CD4-positive, alpha-beta T cell (primary cell): ENCODE measurements at regions not wholly inside any gene's neighbourhood (a gene's known extent, or its start where the extent isn't known, plus 50 kb on each side); places are given as distances from the start of the nearest gene placed in this dataset.

Experiments used
- ATAC-seq: fragments of 200-7000 bp; cut with Tn5 transposase; one replicate; pipeline ENCODE4 v1.10.0; 2022; ENCODE audit warnings: mild to moderate bottlenecking; ENCODE audit not compliant: poor library complexity
- CTCF ChIA-PET: fragments of 350-600 bp; sonication (Branson Sonifier 250); formaldehyde crosslinking; loops from one replicate; lab custom pipeline; 2021; ENCODE audit warnings: antibody characterized with exemption, inconsistent platforms; lab: Charles Lee
- POLR2A ChIA-PET: fragments of 350-600 bp; sonication (Branson Sonifier 250); formaldehyde crosslinking; loops from one replicate; lab custom pipeline; 2021; ENCODE audit warnings: antibody characterized with exemption, inconsistent platforms; lab: Charles Lee
- DNase-seq, 14 experiments: peaks; one replicate each; pipeline ENCODE4 v3.0.0-alpha.2; 2013 to 2020; ENCODE audit warnings: mixed read lengths in 2 of 14
- H3K27ac ChIP-seq, 2 donors: one replicate each; pipeline versions ENCODE4 v1.5.1 to v1.7.0; 2013; ENCODE audit warnings: low read length in 2 of 2, low read depth in 1 of 2, mild to moderate bottlenecking in 1 of 2
- H3K27me3 ChIP-seq, 2 experiments: 1 replicate in 1 of 2; 2 replicates in 1 of 2; pipeline versions ENCODE4 v1.6.1 to v1.7.0; 2013; ENCODE audit warnings: low read length in 2 of 2, control low read depth in 1 of 2, mild to moderate bottlenecking in 1 of 2, moderate library complexity in 1 of 2; ENCODE audit not compliant: insufficient read depth in 2 of 2, control insufficient read depth in 1 of 2
- H3K36me3 ChIP-seq: one replicate; pipeline ENCODE4 v1.6.1; 2013; ENCODE audit warnings: low read length, control low read depth; ENCODE audit not compliant: insufficient read depth
- H3K4me1 ChIP-seq: one replicate; pipeline ENCODE4 v1.6.1; 2013; ENCODE audit warnings: low read length, control low read depth; ENCODE audit not compliant: insufficient read depth
- H3K4me3 ChIP-seq: one replicate; pipeline ENCODE4 v1.5.1; 2013; ENCODE audit warnings: mild to moderate bottlenecking, low read length, moderate library complexity
- H3K9me3 ChIP-seq, 2 experiments: 1 replicate in 1 of 2; 2 replicates in 1 of 2; pipeline versions ENCODE4 v1.6.1 to v1.7.0; 2013; ENCODE audit warnings: low read length in 2 of 2, mild to moderate bottlenecking in 2 of 2, control low read depth in 1 of 2, moderate library complexity in 1 of 2; ENCODE audit not compliant: control insufficient read depth in 1 of 2, insufficient read depth in 1 of 2
- H3K27ac Mint-ChIP-seq: one replicate; pipeline ENCODE4 v1.8.0; 2020; ENCODE audit warnings: mixed read lengths
- H3K27me3 Mint-ChIP-seq: one replicate; pipeline ENCODE4 v1.8.0; 2021; ENCODE audit warnings: mixed read lengths
- H3K36me3 Mint-ChIP-seq: one replicate; pipeline ENCODE4 v1.8.0; 2021; ENCODE audit warnings: low read depth, mixed read lengths
- H3K4me1 Mint-ChIP-seq: one replicate; pipeline ENCODE4 v1.8.0; 2021; ENCODE audit warnings: low read depth, mixed read lengths
- H3K4me3 Mint-ChIP-seq: one replicate; pipeline ENCODE4 v1.8.0; 2020; ENCODE audit warnings: mild to moderate bottlenecking, mixed read lengths
- H3K9me3 Mint-ChIP-seq: one replicate; pipeline ENCODE4 v1.8.0; 2020; ENCODE audit warnings: mixed read lengths
- intact Hi-C, 2 experiments: fragments of 100-400 bp; cut with DNase I in 1 of 2; cut with micrococcal nuclease in 1 of 2; formaldehyde crosslinking; loops; one replicate each; pipeline versions ENCODE4 v1.15.1 to v1.9.0; 2023 to 2025; cut with DNase I, micrococcal nuclease
- TF ChIP-seq, protein P1 (sequence below): fragments of 200-600 bp; IDR thresholded peaks from one replicate; pipeline ENCODE4 v1.8.0; 2022; ENCODE audit warnings: antibody characterized with exemption, mild to moderate bottlenecking

DNA sequence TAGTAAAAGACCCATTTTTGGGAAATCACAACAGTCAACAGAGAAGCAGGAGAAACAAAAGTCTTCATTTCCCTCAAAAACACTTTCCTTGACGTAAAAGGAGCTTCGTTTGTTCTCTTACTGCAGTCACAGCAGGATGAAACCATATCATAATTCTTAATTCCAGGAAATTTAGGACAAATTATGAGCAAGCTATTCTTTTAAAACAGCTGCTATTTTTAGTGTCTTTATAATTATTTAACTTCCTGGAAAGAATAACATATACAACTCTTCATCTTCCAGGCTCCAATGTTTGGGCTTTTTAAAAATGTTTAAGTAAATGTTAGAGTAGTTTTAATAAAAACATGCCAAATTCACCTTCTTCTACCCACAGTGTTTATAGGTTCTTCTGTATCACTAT lies 563.5 kb downstream of the LTN1 start:
- no peak for DNase-seq
- H3K27ac Mint-ChIP-seq: no peak overlapping the region
- H3K4me3 Mint-ChIP-seq: no peak overlapping the region
- H3K9me3 ChIP-seq: no peaks in the 10 kb centered on the region
- H3K9me3 Mint-ChIP-seq: no peaks in the 10 kb centered on the region
- H3K27me3 ChIP-seq: no peaks in the 10 kb centered on the region
- ChIA-PET CTCF (no interaction called here), POLR2A (no interaction called here)
- no peak overlapping the region for H3K27ac ChIP-seq
- no peaks in the 10 kb centered on the region for H3K4me1 ChIP-seq
- H3K27me3 Mint-ChIP-seq: no peaks in the 10 kb centered on the region
- no peaks in the 10 kb centered on the region for H3K4me1 Mint-ChIP-seq
- no peak overlapping the region for H3K4me3 ChIP-seq
- no peak for ATAC-seq
- H3K36me3 ChIP-seq: no peaks in the 10 kb centered on the region
- H3K36me3 Mint-ChIP-seq: no peaks in the 10 kb centered on the region
- TF ChIP-seq, protein P1, sequence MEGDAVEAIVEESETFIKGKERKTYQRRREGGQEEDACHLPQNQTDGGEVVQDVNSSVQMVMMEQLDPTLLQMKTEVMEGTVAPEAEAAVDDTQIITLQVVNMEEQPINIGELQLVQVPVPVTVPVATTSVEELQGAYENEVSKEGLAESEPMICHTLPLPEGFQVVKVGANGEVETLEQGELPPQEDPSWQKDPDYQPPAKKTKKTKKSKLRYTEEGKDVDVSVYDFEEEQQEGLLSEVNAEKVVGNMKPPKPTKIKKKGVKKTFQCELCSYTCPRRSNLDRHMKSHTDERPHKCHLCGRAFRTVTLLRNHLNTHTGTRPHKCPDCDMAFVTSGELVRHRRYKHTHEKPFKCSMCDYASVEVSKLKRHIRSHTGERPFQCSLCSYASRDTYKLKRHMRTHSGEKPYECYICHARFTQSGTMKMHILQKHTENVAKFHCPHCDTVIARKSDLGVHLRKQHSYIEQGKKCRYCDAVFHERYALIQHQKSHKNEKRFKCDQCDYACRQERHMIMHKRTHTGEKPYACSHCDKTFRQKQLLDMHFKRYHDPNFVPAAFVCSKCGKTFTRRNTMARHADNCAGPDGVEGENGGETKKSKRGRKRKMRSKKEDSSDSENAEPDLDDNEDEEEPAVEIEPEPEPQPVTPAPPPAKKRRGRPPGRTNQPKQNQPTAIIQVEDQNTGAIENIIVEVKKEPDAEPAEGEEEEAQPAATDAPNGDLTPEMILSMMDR: no peak
- intact Hi-C loops: no loop called here

GRCh38 chr21:28427394-28428022 lies 565.2 kb downstream of the LTN1 start:
- no peaks in the 10 kb centered on the region for H3K36me3 Mint-ChIP-seq
- DNase-seq: no peak
- no peak for ATAC-seq

DNA sequence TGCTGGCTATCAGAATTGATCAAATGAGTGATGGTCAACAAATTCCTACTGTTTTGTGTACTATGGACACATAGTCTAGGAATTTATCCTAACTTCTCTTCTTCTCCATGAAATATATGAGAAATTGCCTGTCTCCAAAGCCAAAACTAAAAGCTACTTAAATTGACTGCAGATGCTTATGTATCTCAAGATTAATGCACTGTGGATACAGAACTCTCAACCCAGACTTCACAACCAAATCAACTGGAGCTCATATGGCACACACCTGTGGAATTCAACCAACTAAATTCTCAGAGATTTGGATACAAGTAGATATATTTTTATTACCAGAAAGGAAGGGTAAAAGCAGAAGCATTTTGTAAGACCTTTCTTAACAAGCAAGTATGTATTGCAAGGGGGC lies 566.1 kb downstream of the LTN1 start:
- Mint-ChIP-seq H3K4me1 (no peaks in the 10 kb centered on the region), H3K36me3 (no peaks in the 10 kb centered on the region), H3K27me3 (no peaks in the 10 kb centered on the region), H3K27ac (no peak overlapping the region), H3K4me3 (no peak overlapping the region), H3K9me3 (no peaks in the 10 kb centered on the region)
- Histone ChIP-seq H3K27ac (no peak overlapping the region), H3K4me3 (no peak overlapping the region), H3K36me3 (no peaks in the 10 kb centered on the region), H3K4me1 (no peaks in the 10 kb centered on the region), H3K27me3 (no peaks in the 10 kb centered on the region), H3K9me3 (no peaks in the 10 kb centered on the region)
- no peak for DNase-seq
- TF ChIP-seq, protein P1: no peak
- intact Hi-C loops: no loop called here
- ATAC-seq: no peak
- ChIA-PET CTCF (no interaction called here), POLR2A (no interaction called here)

More at GRCh38 chr21:28427394-28428022, 565.2 kb downstream of the LTN1 start:
- no peak overlapping the region for H3K4me3 Mint-ChIP-seq
- H3K27ac ChIP-seq: no peak overlapping the region
- no peaks in the 10 kb centered on the region for H3K27me3 ChIP-seq
- CTCF ChIA-PET: no interaction called here
- H3K4me1 Mint-ChIP-seq: no peaks in the 10 kb centered on the region
- intact Hi-C loops: no loop called here
- TF ChIP-seq, protein P1: no peak
- H3K9me3 Mint-ChIP-seq: no peaks in the 10 kb centered on the region
- H3K27ac Mint-ChIP-seq: no peak overlapping the region
- H3K27me3 Mint-ChIP-seq: no peaks in the 10 kb centered on the region
- H3K36me3 ChIP-seq: no peaks in the 10 kb centered on the region
- H3K4me1 ChIP-seq: no peaks in the 10 kb centered on the region
- H3K9me3 ChIP-seq: no peaks in the 10 kb centered on the region
- H3K4me3 ChIP-seq: no peak overlapping the region
- POLR2A ChIA-PET: no interaction called here
